Endothelial cell of umbilical vein (primary cell): ENCODE measurements at regions not wholly inside any gene's neighbourhood (a gene's known extent, or its start where the extent isn't known, plus 50 kb on each side); places are given as distances from the start of the nearest gene placed in this dataset.

Source experiments
- BruUV-seq: library from RNA; stranded (reverse); fragments of 400-500 nt; replicated peaks from 2 replicates; lab custom pipeline; 2021; lab: Mats Ljungman, UMichigan
- CTCF ChIA-PET: fragments of 300-600, 350-600 bp; sonication (Branson Sonifier 250); formaldehyde crosslinking; loops from one replicate; lab custom pipeline; 2021; ENCODE audit warnings: antibody characterized with exemption, inconsistent platforms; lab: Charles Lee
- POLR2A ChIA-PET: fragments of 300-600, 350-600 bp; sonication (Branson Sonifier 250); formaldehyde crosslinking; loops from one replicate; lab custom pipeline; 2021; ENCODE audit warnings: antibody characterized with exemption, inconsistent platforms; lab: Charles Lee
- DNase-seq: peaks from one replicate; pipeline ENCODE4 v3.0.0-alpha.2; 2011; ENCODE audit warnings: low read depth, low spot score
- FAIRE-seq: peaks from 2 replicates; lab custom pipeline; 2011; peaks lifted over from hg19 to GRCh38; lab: Jason Lieb, UNC
- H2AFZ ChIP-seq: 2 replicates; pipeline ENCODE4 v1.6.0; 2012; ENCODE audit warnings: low read depth, low read length, control low read depth, inconsistent platforms
- H3K27ac ChIP-seq: 2 replicates; pipeline ENCODE4 v1.5.1; 2011; ENCODE audit warnings: low read depth, mild to moderate bottlenecking, control low read depth, low read length, moderate library complexity; ENCODE audit not compliant: insufficient read depth
- H3K27me3 ChIP-seq, 2 experiments: 2 replicates each; pipeline versions ENCODE4 v1.6.0 to v1.6.1; 2011; ENCODE audit warnings: low read length in 2 of 2, mixed read lengths in 1 of 2; ENCODE audit not compliant: control insufficient read depth in 2 of 2, insufficient read depth in 2 of 2
- H3K36me3 ChIP-seq, 2 experiments: 2 replicates in 1 of 2; 3 replicates in 1 of 2; pipeline ENCODE4 v1.5.1; 2011; ENCODE audit warnings: low read length in 2 of 2, mild to moderate bottlenecking in 1 of 2, moderate library complexity in 1 of 2; ENCODE audit not compliant: control insufficient read depth in 2 of 2, insufficient read depth in 2 of 2; ENCODE audit errors: extremely low read depth in 1 of 2
- H3K4me1 ChIP-seq: 3 replicates; pipeline ENCODE4 v1.5.1; 2011; ENCODE audit warnings: mild to moderate bottlenecking, low read length; ENCODE audit not compliant: control insufficient read depth, insufficient read depth; ENCODE audit errors: extremely low read depth
- H3K4me2 ChIP-seq: 2 replicates; pipeline ENCODE4 v1.6.1; 2011; ENCODE audit warnings: low read length, control low read depth, mixed read lengths; ENCODE audit not compliant: insufficient read depth
- H3K4me3 ChIP-seq, 3 experiments: fragments of 200-600 bp in 1 of 3; sonication (generic), shearing (Covaris generic) in 1 of 3; replicated peaks in 1 of 3; 2 replicates each; pipeline ENCODE4 v1.5.1; 2011 to 2016; ENCODE audit warnings: control low read depth in 3 of 3, low read length in 3 of 3, mild to moderate bottlenecking in 2 of 3, inconsistent platforms in 1 of 3, low read depth in 1 of 3, moderate library complexity in 1 of 3; ENCODE audit not compliant: insufficient read depth in 1 of 3
- H3K79me2 ChIP-seq: 2 replicates; pipeline ENCODE4 v1.6.0; 2012; ENCODE audit warnings: low read length, inconsistent platforms; ENCODE audit not compliant: control insufficient read depth, insufficient read depth
- H3K9ac ChIP-seq: replicated peaks from 2 replicates; pipeline ENCODE3; 2011; ENCODE audit warnings: low read length, control low read depth; ENCODE audit not compliant: insufficient read depth; ENCODE audit errors: extremely low read depth
- H3K9me1 ChIP-seq: replicated peaks from 3 replicates; pipeline ENCODE4 v1.6.0; 2011; ENCODE audit warnings: mild to moderate bottlenecking, low read length; ENCODE audit not compliant: control insufficient read depth, insufficient read depth; ENCODE audit errors: extremely low read depth
- H3K9me3 ChIP-seq: replicated peaks from 2 replicates; pipeline ENCODE4 v1.5.1; 2012; ENCODE audit warnings: low read length, inconsistent platforms; ENCODE audit not compliant: control insufficient read depth, insufficient read depth
- H4K20me1 ChIP-seq: replicated peaks from 2 replicates; pipeline ENCODE3; 2011; ENCODE audit warnings: mild to moderate bottlenecking, low read length; ENCODE audit not compliant: control insufficient read depth, insufficient read depth; ENCODE audit errors: extremely low read depth
- EZH2 ChIP-seq: IDR thresholded peaks from 2 replicates; pipeline ENCODE4 v1.6.1; 2012; ENCODE audit warnings: borderline replicate concordance, low read depth, mild to moderate bottlenecking, moderate library complexity, low read length, inconsistent platforms; ENCODE audit not compliant: severe bottlenecking
- FOS ChIP-seq: IDR thresholded peaks from 2 replicates; pipeline ENCODE4 v1.6.1; 2011; ENCODE audit warnings: mild to moderate bottlenecking, low read length, moderate library complexity, borderline replicate concordance; ENCODE audit not compliant: insufficient read depth
- GATA2 ChIP-seq: IDR thresholded peaks from 2 replicates; pipeline ENCODE4 v1.7.0; 2011; ENCODE audit warnings: low read depth, mild to moderate bottlenecking, moderate library complexity, mixed read lengths, low read length; ENCODE audit not compliant: insufficient read length, insufficient read depth
- JUN ChIP-seq: IDR thresholded peaks from 2 replicates; pipeline ENCODE4 v1.6.1; 2011; ENCODE audit warnings: borderline replicate concordance, low read depth; ENCODE audit not compliant: insufficient read length, insufficient read depth
- MYC ChIP-seq: IDR thresholded peaks from one replicate; pipeline ENCODE4 v1.6.1; 2011; ENCODE audit warnings: mild to moderate bottlenecking, low read depth, low read length
- POLR2A ChIP-seq: IDR thresholded peaks from 2 replicates; pipeline ENCODE4 v1.6.1; 2012; ENCODE audit warnings: low read depth, mild to moderate bottlenecking, control low read depth, low read length
- POLR2AphosphoS5 ChIP-seq: IDR thresholded peaks from 2 replicates; pipeline ENCODE4 v1.6.1; 2012; ENCODE audit warnings: low read depth, mild to moderate bottlenecking, control low read depth, low read length, moderate library complexity; ENCODE audit not compliant: insufficient read depth
- dilution Hi-C: fragments of 300-500 bp; cut with MboI; formaldehyde crosslinking; loops from one replicate; pipeline ENCODE4 v1.15.0; 2019; ENCODE audit warnings: low sequenced_read_pairs; ENCODE audit not compliant: extremely low pct_ligation_motif_present
- intact Hi-C: fragments of 100-400 bp; cut with micrococcal nuclease; formaldehyde crosslinking; loops from one replicate; pipeline ENCODE4 v1.10.0; 2022
- TF ChIP-seq, protein P1 (sequence below), 2 donors: IDR thresholded peaks; 1 replicate in 1 of 2; 2 replicates in 1 of 2; pipeline ENCODE4 v1.5.1; 2011; ENCODE audit warnings: low read length in 2 of 2, mild to moderate bottlenecking in 2 of 2, moderate library complexity in 2 of 2, control low read depth in 1 of 2, inconsistent platforms in 1 of 2, low read depth in 1 of 2; ENCODE audit not compliant: insufficient read depth in 1 of 2; ENCODE audit errors: extremely low read depth in 1 of 2
- TF ChIP-seq, protein P2 (sequence below): IDR thresholded peaks from 2 replicates; pipeline ENCODE4 v1.6.1; 2011; ENCODE audit not compliant: insufficient read depth, insufficient read length

DNA sequence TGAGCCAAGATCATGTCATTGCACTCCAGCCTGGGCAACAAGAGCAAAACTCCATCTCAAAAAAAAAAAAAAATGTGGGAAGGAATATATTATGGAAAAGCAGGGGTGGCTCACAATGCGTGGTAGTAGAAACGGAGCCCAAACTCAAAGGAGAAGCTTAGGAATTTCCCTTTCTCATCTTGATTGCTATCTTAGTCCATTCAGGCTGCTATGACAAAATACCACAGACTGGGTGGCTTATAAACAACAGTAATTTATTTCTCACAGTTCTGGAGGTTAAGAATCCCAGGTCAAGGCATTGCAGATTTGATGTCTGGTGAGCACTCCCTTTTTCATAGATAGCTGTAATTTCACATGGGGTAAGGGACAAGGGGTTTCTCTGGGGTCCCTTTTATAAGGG lies 153.8 kb upstream of the KRR1 start:
- FAIRE-seq: no peak

More for the DNA sequence above, 153.8 kb upstream of the KRR1 start:
- Histone ChIP-seq H3K79me2 (no peaks in the 10 kb centered on the region), H4K20me1 (no peaks in the 10 kb centered on the region), H3K9me1 (no peaks in the 10 kb centered on the region), H2AFZ (no peak overlapping the region), H3K9me3 (no peaks in the 10 kb centered on the region), H3K4me1 (peaks cover 10% of the 10 kb centered on the region), H3K4me3 (no peak overlapping the region), H3K27me3 (no peaks in the 10 kb centered on the region), H3K27ac (no peak overlapping the region), H3K4me2 (no peak overlapping the region), H3K9ac (no peak overlapping the region), H3K36me3 (no peaks in the 10 kb centered on the region)
- POLR2A ChIA-PET: no interaction called here
- intact Hi-C loops: no loop called here
- TF ChIP-seq POLR2AphosphoS5: no peak
- TF ChIP-seq POLR2A: no peak
- TF ChIP-seq, protein P1, sequence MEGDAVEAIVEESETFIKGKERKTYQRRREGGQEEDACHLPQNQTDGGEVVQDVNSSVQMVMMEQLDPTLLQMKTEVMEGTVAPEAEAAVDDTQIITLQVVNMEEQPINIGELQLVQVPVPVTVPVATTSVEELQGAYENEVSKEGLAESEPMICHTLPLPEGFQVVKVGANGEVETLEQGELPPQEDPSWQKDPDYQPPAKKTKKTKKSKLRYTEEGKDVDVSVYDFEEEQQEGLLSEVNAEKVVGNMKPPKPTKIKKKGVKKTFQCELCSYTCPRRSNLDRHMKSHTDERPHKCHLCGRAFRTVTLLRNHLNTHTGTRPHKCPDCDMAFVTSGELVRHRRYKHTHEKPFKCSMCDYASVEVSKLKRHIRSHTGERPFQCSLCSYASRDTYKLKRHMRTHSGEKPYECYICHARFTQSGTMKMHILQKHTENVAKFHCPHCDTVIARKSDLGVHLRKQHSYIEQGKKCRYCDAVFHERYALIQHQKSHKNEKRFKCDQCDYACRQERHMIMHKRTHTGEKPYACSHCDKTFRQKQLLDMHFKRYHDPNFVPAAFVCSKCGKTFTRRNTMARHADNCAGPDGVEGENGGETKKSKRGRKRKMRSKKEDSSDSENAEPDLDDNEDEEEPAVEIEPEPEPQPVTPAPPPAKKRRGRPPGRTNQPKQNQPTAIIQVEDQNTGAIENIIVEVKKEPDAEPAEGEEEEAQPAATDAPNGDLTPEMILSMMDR (IDR thresholded peaks at IDR 0.05; ENCODE audit: extremely low read depth in 1 of 2, insufficient read depth in 1 of 2, low read depth in 1 of 2, low read length in 2 of 2): no peak
- no peak for TF ChIP-seq MYC
- TF ChIP-seq EZH2: no peak
- no peak for TF ChIP-seq JUN
- no peak for TF ChIP-seq GATA2
- TF ChIP-seq FOS: no peak
- TF ChIP-seq, protein P2, sequence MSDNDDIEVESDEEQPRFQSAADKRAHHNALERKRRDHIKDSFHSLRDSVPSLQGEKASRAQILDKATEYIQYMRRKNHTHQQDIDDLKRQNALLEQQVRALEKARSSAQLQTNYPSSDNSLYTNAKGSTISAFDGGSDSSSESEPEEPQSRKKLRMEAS: no peak
- dilution Hi-C loops: no loop called here
- no peak for DNase-seq
- no TSS peak for BruUV-seq
- CTCF ChIA-PET: no interaction called here
